H9 (cell line): ENCODE measurements at regions not wholly inside any gene's neighbourhood (a gene's known extent, or its start where the extent isn't known, plus 50 kb on each side); places are given as distances from the start of the nearest gene placed in this dataset.

Experiments
- DNase-seq: peaks from one replicate; pipeline ENCODE4 v3.0.0-alpha.2; 2017
- H2AFZ ChIP-seq: one replicate; pipeline ENCODE4 v1.6.1; 2013; ENCODE audit warnings: mild to moderate bottlenecking, low read length, control low read depth, moderate library complexity
- H2AK5ac ChIP-seq: 2 replicates; pipeline ENCODE4 v1.6.1; 2013; ENCODE audit warnings: low read length, control low read depth, mixed read lengths; ENCODE audit not compliant: insufficient read length
- H2BK120ac ChIP-seq: one replicate; pipeline ENCODE4 v1.6.1; 2013; ENCODE audit warnings: low read depth, mild to moderate bottlenecking, low read length, control low read depth, inconsistent platforms; ENCODE audit not compliant: poor library complexity, severe bottlenecking
- H2BK12ac ChIP-seq: 2 replicates; pipeline ENCODE4 v1.6.1; 2013; ENCODE audit warnings: low read length, control low read depth, mixed read lengths, low read depth; ENCODE audit not compliant: insufficient read length
- H2BK15ac ChIP-seq: 2 replicates; pipeline ENCODE4 v1.6.1; 2013; ENCODE audit warnings: low read depth, low read length, control low read depth
- H2BK20ac ChIP-seq: one replicate; pipeline ENCODE4 v1.6.1; 2013; ENCODE audit warnings: low read depth, mild to moderate bottlenecking, low read length, control low read depth, inconsistent platforms; ENCODE audit not compliant: poor library complexity, severe bottlenecking
- H2BK5ac ChIP-seq: 2 replicates; pipeline ENCODE4 v1.6.1; 2013; ENCODE audit warnings: low read length, control low read depth, mixed read lengths; ENCODE audit not compliant: insufficient read length
- H3K14ac ChIP-seq: 2 replicates; pipeline ENCODE4 v1.6.1; 2013; ENCODE audit warnings: low read length, control low read depth; ENCODE audit not compliant: insufficient read depth
- H3K18ac ChIP-seq: 2 replicates; pipeline ENCODE4 v1.6.1; 2013; ENCODE audit warnings: low read depth, mild to moderate bottlenecking, mixed read lengths, low read length, control low read depth; ENCODE audit not compliant: insufficient read length
- H3K23ac ChIP-seq: 2 replicates; pipeline ENCODE4 v1.6.1; 2013; ENCODE audit warnings: low read length, control low read depth, mixed read lengths, low read depth; ENCODE audit not compliant: insufficient read length
- H3K23me2 ChIP-seq: 2 replicates; pipeline ENCODE4 v1.6.1; 2013; ENCODE audit warnings: low read depth, mild to moderate bottlenecking, mixed read lengths, low read length, control low read depth; ENCODE audit not compliant: insufficient read length, poor library complexity, severe bottlenecking
- H3K27ac ChIP-seq: 2 replicates; pipeline ENCODE4 v1.5.1; 2013; ENCODE audit warnings: low read length, control low read depth, mixed read lengths, low read depth; ENCODE audit not compliant: insufficient read length
- H3K27me3 ChIP-seq: 2 replicates; pipeline ENCODE4 v1.6.1; 2013; ENCODE audit warnings: low read length, control low read depth, inconsistent platforms; ENCODE audit not compliant: insufficient read depth
- H3K4ac ChIP-seq: 2 replicates; pipeline ENCODE4 v1.6.1; 2013; ENCODE audit warnings: low read depth, mild to moderate bottlenecking, control low read depth, inconsistent platforms, low read length, moderate library complexity
- H3K4me1 ChIP-seq: 2 replicates; pipeline ENCODE4 v1.6.1; 2013; ENCODE audit warnings: low read length, control low read depth, inconsistent platforms; ENCODE audit not compliant: insufficient read depth
- H3K4me2 ChIP-seq: 2 replicates; pipeline ENCODE4 v1.6.1; 2013; ENCODE audit warnings: low read length, control low read depth, mixed read lengths; ENCODE audit not compliant: insufficient read length, insufficient read depth
- H3K56ac ChIP-seq: 2 replicates; pipeline ENCODE4 v1.6.1; 2013; ENCODE audit warnings: low read depth, mild to moderate bottlenecking, mixed read lengths, low read length, control low read depth; ENCODE audit not compliant: insufficient read length
- H3K79me1 ChIP-seq: 2 replicates; pipeline ENCODE4 v1.6.1; 2013; ENCODE audit warnings: low read depth, mild to moderate bottlenecking, moderate library complexity, low read length, control low read depth, inconsistent platforms; ENCODE audit not compliant: insufficient read depth, poor library complexity, severe bottlenecking
- H3K79me2 ChIP-seq: 2 replicates; pipeline ENCODE4 v1.6.1; 2013; ENCODE audit warnings: low read length, control low read depth, inconsistent platforms; ENCODE audit not compliant: insufficient read depth
- H3K9ac ChIP-seq: 2 replicates; pipeline ENCODE4 v1.6.1; 2013; ENCODE audit warnings: low read length, control low read depth, mixed read lengths; ENCODE audit not compliant: insufficient read length; ENCODE audit errors: extremely low read depth
- H3K9me3 ChIP-seq: one replicate; pipeline ENCODE4 v1.6.1; 2013; ENCODE audit warnings: low read depth, low read length, inconsistent platforms; ENCODE audit not compliant: control insufficient read depth
- H3T11ph ChIP-seq: one replicate; pipeline ENCODE4 v1.6.1; 2013; ENCODE audit warnings: mild to moderate bottlenecking, low read length, control low read depth, inconsistent platforms
- H4K20me1 ChIP-seq: one replicate; pipeline ENCODE4 v1.6.1; 2013; ENCODE audit not compliant: control insufficient read depth, insufficient read length, insufficient read depth
- H4K5ac ChIP-seq: 2 replicates; pipeline ENCODE4 v1.6.1; 2013; ENCODE audit warnings: low read depth, mild to moderate bottlenecking, mixed read lengths, low read length, control low read depth; ENCODE audit not compliant: insufficient read length
- H4K8ac ChIP-seq: replicated peaks from 2 replicates; pipeline ENCODE4 v1.6.1; 2013; ENCODE audit warnings: low read length, control low read depth, mixed read lengths, low read depth; ENCODE audit not compliant: insufficient read length
- H4K91ac ChIP-seq: 2 replicates; pipeline ENCODE4 v1.6.1; 2013; ENCODE audit warnings: low read depth, mild to moderate bottlenecking, moderate library complexity, mixed read lengths, low read length, control low read depth; ENCODE audit not compliant: insufficient read length
- H3K27ac Mint-ChIP-seq, 3 experiments: 2 replicates in 2 of 3; 3 replicates in 1 of 3; pipeline ENCODE4 v1.8.0; 2020 to 2021; ENCODE audit warnings: mixed read lengths in 3 of 3, mild to moderate bottlenecking in 1 of 3, moderate library complexity in 1 of 3
- H3K27me3 Mint-ChIP-seq: 2 replicates; pipeline ENCODE4 v1.8.0; 2021; ENCODE audit warnings: low read depth, mild to moderate bottlenecking, moderate library complexity, mixed read lengths
- H3K36me3 Mint-ChIP-seq, 3 experiments: 2 replicates in 2 of 3; 3 replicates in 1 of 3; pipeline ENCODE4 v1.8.0; 2020 to 2021; ENCODE audit warnings: low read depth in 3 of 3, mixed read lengths in 3 of 3; ENCODE audit not compliant: insufficient read depth in 1 of 3
- H3K4me1 Mint-ChIP-seq, 2 experiments: 2 replicates each; pipeline ENCODE4 v1.8.0; 2020; ENCODE audit warnings: mixed read lengths in 2 of 2
- H3K4me3 Mint-ChIP-seq, 2 experiments: 2 replicates in 1 of 2; 3 replicates in 1 of 2; pipeline ENCODE4 v1.8.0; 2020 to 2021; ENCODE audit warnings: mild to moderate bottlenecking in 2 of 2, mixed read lengths in 2 of 2, moderate library complexity in 1 of 2
- H3K9me3 Mint-ChIP-seq, 2 experiments: 2 replicates in 1 of 2; 3 replicates in 1 of 2; pipeline ENCODE4 v1.8.0; 2020; ENCODE audit warnings: mild to moderate bottlenecking in 2 of 2, mixed read lengths in 2 of 2, moderate library complexity in 1 of 2
- CTCF ChIP-seq: fragments of 200-600 bp; sonication (generic); conservative IDR thresholded peaks from 3 replicates; pipeline ENCODE4 v1.8.0; 2021; ENCODE audit warnings: antibody characterized with exemption, mild to moderate bottlenecking
- WGBS: extraction: QIAGEN DNeasy Blood & Tissue Kit; methylation state at CpG from one replicate; pipeline ENCODE4 v1.1.7; 2013; ENCODE audit warnings: missing lambda C conversion rate, low lambda C conversion rate, mixed read lengths; ENCODE audit not compliant: insufficient read length; ENCODE audit errors: extremely low coverage; 5-methylcytosine and 5-hydroxymethylcytosine counted together

- Histone ChIP-seq H4K5ac (no peak overlapping the region), H3K4me2 (no peak overlapping the region), H2BK120ac (no peak overlapping the region), H3K23ac (no peak overlapping the region), H4K8ac (no peak overlapping the region), H3T11ph (no peak overlapping the region), H3K27ac (no peak overlapping the region), H2BK20ac (no peak overlapping the region), H2BK5ac (no peak overlapping the region), H3K18ac (no peak overlapping the region), H3K14ac (no peak overlapping the region), H3K56ac (no peak overlapping the region), H4K20me1 (no peaks in the 10 kb centered on the region), H2BK12ac (no peak overlapping the region), H3K79me2 (no peaks in the 10 kb centered on the region), H4K91ac (no peak overlapping the region), H3K4ac (no peak overlapping the region), H3K9me3 (no peaks in the 10 kb centered on the region), H3K23me2 (no peaks in the 10 kb centered on the region), H2AFZ (no peak overlapping the region), H2AK5ac (no peak overlapping the region), H3K9ac (no peak overlapping the region), H2BK15ac (no peak overlapping the region), H3K79me1 (no peaks in the 10 kb centered on the region), H3K4me1 (no peaks in the 10 kb centered on the region), H3K27me3 (no peaks in the 10 kb centered on the region)
- H3K36me3 Mint-ChIP-seq = no peaks in the 10 kb centered on the region
- DNase-seq = no peak
- H3K9me3 Mint-ChIP-seq = no peaks in the 10 kb centered on the region; a peak in 1 of 5 replicates
- H3K27ac Mint-ChIP-seq = no peak overlapping the region
- WGBS = no CpG with 5 or more reads among the region's 3 CpGs
- H3K4me3 Mint-ChIP-seq = no peak overlapping the region
- no peaks in the 10 kb centered on the region for H3K27me3 Mint-ChIP-seq
- no peak for TF ChIP-seq CTCF
- H3K4me1 Mint-ChIP-seq = peaks cover 5 to 10% of the 10 kb centered on the region in 2 experiments
Measured at GRCh38 chr14:44770201-44770600, 191.5 kb downstream of the KLHL28 start.
